ENCODE measurements at regions not wholly inside any gene's neighbourhood (a gene's known extent, or its start where the extent isn't known, plus 50 kb on each side); places are given as distances from the start of the nearest gene placed in this dataset.
"Not testable (repeated sequence)": the region's sequence is repeated elsewhere in the genome, so short reads cannot be mapped to it uniquely, and the experiment has no call there.

GRCh38 chr6:80445751-80446150 is 339.3 kb downstream of the BCKDHB start:
- no peak for DNase-seq

DNA sequence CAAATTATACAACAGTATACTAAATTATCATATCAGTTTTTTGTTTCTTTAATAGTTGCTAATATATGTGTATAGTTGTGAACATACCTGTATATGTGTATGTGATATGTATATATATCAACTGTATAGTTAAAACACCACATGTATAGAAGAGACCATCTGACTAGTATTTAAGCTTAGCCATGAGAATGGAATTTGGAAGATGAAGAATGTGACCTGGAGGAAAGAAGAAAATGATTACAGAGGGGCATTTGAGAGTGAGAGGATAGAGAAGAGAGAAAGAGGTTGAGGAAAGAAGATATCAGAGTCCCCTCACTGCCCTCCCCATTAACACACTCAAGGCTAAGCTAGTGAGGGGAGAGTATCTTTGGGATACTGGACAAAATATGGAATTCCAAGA is 335.9 kb downstream of the BCKDHB start:
- no peak for DNase-seq

GRCh38 chr6:80441131-80441530 is 334.7 kb downstream of the BCKDHB start:
- DNase-seq = no peak

GRCh38 chr6:80440496-80441115 is 334.1 kb downstream of the BCKDHB start:
- no peak for DNase-seq

DNA sequence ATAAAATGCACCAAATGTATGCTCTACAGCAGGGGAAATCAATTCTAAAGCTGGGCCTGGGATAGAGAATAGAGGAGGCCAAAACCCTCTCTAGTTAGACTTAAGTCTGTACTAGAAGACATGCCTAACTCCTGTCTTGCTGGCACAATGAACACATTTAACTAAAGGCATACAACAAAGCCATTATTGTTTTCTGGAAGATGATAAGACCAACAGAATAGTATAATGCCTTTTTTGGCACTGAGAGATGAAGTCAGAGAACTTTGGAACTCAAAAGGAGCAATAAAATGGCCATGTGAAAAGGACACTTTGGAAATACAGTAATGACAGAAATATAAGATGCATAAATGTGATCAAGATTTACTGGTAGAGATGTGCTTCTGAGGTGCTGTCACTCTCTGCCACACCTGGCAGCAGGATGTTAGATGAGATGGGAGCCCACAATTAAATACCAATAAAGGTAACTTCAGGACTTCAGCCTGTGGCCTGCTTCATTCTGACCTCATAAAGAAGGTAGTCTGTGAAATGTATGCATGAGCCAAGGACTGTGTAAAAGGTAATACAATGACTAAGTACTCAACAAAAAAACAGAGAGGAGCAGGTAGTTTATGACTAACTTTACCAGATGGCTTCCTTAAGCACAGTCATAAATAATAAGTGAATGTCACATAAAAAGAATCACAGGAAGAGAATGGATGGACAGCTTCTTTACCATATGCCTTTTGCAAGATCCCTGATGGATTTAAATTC is 333.4 kb downstream of the BCKDHB start:
- no peak for DNase-seq

- DNase-seq = no peak
Measured at GRCh38 chr6:80438772-80439171, 332.3 kb downstream of the BCKDHB start.

DNA sequence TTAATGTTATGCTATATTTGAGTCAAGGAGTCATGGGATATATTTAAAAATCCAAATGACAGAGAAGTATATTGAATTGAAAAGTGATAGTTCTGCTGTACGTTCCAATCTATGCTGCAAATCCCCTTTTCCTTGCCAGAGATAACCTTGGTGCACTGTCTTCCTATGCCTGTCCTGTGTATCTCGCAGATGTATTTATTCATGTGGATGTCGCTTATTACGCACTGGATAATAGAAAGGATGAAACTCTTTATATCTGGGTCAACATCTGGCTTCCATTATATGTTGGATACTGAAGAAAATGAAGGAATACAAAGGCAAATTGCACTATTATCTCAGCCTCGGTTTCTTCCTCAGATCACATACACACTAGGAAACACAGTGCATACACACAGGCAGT is 331.3 kb downstream of the BCKDHB start:
- DNase-seq = no peak

DNA sequence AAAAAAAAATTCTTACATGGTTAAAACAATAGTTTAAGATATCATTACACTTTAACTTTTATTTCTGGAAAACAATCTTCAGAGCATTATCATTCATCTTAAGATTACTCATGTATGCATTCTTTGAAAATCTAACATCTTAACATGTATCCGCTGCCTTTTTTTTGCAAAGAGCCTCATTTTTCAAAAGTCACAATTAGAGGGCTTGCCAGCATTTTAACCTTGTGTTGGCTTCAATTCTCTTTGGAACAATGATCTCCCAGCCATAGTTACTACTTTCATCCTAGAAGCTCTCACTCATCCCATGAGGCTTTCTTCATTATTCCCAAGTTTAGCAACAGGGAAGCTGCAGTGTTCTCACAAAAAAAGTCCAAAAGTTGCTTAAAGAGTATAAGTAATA is 330.8 kb downstream of the BCKDHB start:
- no peak for DNase-seq

GRCh38 chr6:80436663-80437062 is 330.2 kb downstream of the BCKDHB start:
- no peak for DNase-seq

DNA sequence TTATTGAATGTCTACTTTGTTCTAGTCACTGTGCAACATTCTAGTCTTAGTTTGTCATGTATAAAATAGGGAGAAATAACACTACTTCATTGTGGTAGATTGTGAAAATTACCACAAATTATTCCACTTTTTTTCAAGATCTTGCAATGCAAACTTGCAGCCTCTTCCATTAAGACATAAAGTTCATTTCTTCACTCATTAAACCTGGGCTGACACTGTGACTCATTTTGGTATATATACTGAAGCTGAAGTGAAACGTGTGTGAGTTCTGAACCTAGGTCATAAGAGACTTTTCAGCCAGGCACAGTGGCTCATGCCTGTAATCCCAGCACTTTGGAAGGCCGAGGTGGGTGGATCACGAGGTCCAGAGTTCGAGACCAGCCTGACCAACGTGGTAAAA is 329.0 kb downstream of the BCKDHB start:
- DNase-seq = no peak

DNA sequence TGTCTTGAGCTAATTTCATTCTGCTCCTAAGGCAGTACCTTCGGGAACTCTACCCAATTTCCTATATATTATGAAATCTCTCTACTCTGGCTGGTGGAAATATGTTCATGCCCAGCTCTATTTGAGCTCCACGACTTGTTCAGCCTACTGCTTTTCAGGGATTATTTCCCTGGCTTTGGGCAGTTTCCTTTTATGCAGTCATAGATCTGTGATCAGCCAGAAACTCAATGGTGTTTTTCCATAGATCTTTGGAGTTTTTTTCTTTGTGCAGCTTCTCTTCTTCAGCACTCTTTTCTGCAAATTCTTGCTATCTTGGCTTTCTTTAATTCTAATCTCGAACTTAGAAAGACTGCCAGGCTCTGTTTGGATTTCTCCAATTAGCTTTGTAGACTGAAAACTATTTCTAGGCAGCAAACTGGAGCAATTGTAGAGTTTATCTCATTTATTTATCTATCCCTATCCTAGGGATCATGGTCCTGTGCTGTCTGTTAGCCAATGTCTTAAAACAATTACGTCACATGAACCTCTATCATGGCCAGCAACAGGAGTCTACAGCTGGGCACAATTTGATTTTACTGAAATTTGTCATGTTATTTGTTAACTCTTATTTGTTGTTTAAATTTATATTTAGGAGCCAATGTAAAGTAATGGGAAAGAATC is 328.4 kb downstream of the BCKDHB start:
- no peak for DNase-seq

DNA sequence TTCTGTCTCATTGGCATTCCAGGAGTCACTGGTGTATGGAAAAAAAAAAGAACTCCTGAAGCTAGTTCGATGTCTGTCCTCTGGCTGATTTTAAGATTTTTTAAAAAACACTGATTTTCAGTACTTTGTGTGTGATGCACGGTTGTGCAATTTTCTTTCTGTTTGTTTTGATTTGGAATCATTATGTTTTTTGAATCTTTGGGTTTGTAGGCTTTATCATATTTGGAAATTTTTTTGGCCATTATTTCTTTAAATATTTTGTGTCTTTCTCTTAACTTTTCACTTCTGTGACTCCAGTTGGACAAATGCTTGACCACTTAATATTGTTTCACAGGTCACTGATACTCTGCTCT is 327.2 kb downstream of the BCKDHB start:
- DNase-seq = no peak

DNA sequence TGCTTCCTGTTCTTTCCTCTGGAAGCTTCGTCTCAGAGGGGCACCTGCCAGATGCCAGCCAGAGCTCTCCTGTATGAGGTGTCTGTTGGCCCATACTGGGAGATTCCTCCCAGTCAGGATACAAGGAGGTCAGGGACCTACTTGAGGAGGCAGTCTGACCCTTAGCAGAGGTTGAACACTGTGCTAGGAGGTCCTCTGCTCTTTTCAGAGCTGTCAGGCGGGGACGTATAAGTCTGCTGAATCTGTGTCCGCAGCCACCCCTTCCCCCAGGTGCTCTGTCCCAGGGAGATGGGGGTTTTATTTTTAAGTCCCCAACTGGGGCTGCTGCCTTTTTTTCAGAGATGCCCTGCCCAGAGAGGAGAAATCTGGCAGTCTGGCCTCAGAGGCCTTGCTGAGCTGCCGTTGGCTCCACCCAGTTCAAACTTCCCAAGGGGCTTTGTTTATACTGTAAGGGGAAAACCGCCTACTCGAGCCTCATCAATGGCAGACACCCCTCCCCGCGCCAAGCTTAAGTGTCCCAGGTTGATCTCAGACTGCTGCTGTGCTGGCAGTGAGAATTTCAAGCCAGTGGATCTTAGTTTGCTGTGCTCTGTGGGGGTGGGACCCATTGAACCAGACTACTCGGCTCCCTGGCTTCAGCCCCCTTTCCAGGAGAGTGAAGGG is 326.7 kb downstream of the BCKDHB start:
- DNase-seq = no peak

DNA sequence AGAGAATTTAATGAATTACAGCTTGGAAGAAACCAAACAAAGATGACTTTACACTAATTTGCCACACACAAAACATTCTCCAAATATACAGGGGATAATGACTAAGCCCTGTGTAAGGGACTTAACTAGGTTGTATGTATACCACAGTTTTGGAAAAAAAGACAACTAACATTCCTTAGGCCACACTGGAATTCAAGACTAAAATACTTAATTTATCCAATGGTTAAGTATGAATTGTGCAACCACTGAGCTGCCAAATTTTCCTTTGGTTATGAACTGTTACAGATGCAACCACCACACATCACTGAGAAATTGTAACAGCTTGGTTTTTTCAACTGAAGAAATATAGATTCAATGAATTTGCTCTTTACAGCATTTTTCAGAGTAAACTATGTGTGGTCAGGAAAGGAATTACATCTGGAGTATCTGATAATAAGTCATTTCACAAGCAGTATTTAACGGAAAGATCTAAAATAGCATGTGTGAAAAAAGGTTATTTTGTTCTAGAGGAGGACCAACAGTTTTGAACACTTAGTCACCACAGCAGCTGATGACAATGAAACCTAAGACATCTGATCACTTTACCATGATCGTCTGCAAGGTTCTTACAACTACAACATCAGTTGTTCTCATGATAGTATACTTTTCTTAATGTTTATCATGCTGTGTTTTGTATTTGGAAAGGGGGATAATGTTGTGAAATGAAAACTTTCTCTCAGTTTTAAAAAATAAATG is 318.8 kb downstream of the BCKDHB start:
- DNase-seq = no peak

GRCh38 chr6:80411486-80411885 is 305.0 kb downstream of the BCKDHB start:
- no peak for DNase-seq

GRCh38 chr6:80407976-80408375 is 301.5 kb downstream of the BCKDHB start:
- not testable (repeated sequence) for DNase-seq

GRCh38 chr6:80404889-80405288 is 298.4 kb downstream of the BCKDHB start:
- DNase-seq = no peak

DNA sequence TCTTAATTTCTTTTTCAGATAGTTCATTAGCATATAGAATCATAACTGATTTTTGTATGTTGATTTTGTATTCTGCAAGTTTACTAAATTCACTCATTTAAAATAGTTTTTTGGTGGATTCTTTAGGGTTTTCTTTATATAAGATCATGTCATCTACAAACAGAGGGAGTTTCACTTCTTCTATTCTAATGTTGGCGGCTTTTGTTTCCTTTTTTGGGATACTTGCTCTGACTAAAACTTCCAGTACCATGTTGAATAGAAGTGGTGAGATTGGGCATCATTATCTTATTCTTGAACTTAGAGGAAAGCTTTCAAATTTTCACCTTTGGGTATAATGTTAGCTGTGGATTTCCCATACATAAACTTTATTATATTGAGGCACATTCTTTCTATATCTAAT is 296.9 kb downstream of the BCKDHB start:
- DNase-seq = peak in 1 of 4 experiments; percentile 4

GRCh38 chr6:80402266-80402665 is 295.8 kb downstream of the BCKDHB start:
- DNase-seq = no peak

All from suppressor macrophage (primary cell).